Stimulated activated CD8-positive, alpha-beta memory T cell treated with anti-CD3 and anti-CD28 coated beads, Interleukin-12 subunit alpha, Interleukin-12 subunit beta, amount 100 ng/mL, for 1 hour (primary cell): ENCODE measurements at regions not wholly inside any gene's neighbourhood (a gene's known extent, or its start where the extent isn't known, plus 50 kb on each side); places are given as distances from the start of the nearest gene placed in this dataset.

Experiments used
- DNase-seq: peaks from one replicate; pipeline ENCODE4 v3.0.0-alpha.2; 2020; ENCODE audit warnings: low read depth

DNA sequence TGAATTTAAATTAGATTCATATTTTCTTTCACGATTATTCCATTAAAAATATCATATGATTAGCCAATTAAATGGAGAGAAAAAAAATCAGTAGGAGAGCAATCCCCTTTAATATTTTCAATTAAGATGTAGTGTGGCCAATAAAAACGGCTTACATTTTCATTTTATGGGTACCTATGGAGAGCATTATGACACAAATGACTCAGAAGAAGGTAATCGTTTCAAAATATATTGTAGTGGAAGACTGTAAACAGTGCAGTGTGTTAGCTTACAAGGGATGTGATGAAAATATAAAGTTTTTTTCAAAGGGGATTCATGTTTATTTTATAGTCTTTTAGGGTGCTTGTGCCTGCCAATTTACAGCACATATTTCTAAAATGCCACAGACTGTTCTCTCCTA, 1507.4 kb upstream of the CELF4 start:
- no peak for DNase-seq

DNA sequence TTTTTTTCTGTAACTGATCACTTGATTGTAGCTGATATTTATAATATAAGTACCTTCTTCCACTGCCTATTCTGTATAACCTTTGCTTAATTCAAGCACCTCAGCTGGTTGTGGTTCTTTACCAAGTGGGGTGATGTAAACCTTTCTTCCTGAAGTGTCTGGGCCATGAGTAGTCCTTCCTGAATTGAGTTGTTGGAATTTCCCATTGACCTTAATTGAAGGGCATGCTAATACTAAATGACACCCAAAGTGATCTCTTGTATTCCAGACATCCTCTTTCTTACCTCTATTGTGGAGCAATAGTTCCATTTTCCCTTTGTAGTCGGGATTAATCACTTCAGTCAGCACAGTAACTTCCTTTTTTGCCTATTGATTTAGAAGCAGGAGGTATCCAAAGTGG, 1496.8 kb upstream of the CELF4 start:
- DNase-seq: no peak

DNA sequence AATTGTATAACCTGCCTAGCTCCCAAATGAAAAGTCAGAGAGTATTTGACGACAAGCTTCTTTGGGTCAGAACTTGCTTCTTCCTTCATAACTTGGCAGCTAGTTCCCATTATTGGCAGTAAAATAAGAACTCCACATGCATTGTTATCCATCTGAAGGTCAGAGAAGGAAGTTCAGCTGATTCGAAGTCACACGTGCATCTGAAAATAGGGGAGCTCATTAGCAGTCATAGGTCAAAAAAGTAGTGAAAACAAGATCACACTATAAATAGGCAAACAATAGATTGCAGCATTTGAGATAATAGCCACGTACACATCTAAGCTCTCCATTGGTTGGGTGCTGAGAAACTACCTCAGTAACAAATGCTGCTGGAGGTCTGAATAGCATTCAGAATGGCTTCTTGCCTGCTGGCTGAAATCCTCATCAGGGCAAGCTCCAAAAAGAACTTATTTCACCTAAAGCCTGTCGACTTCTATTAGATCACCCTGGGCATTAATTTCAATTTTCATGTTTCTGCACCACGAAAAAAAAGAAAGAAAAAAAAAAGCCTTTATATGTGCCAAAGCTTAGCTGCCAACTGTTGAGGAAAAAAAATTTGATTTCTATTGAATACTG, 1492.9 kb upstream of the CELF4 start:
- no peak for DNase-seq

DNA sequence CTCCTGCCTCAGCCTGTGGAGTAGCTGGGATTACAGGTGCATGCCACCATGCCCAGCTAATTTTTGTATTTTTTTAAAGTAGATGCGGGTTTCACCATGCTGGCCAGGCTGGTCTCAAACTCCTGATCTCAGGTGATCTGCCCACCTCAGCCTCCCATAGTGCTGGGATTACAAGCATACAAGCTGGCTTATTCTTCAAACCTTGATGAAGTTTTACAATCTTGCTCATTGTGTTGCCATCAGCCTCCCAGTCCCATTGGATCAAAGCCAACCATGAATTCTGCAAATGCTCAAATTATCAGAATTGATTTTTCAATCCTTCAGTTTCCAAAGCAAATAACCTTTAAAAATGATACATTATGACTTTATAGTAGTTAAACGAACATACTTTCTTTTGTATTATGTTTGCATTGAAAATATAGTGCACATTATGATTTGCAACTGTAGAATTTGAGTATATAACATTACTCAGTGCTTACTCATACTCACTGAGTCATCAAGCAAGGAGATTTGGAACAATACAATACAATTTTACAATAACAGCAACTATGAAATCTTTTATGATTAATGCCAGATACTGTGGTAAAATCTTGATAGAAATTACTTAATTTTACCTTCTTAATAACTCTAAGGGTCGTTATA, 1491.9 kb upstream of the CELF4 start:
- DNase-seq: no peak

DNA sequence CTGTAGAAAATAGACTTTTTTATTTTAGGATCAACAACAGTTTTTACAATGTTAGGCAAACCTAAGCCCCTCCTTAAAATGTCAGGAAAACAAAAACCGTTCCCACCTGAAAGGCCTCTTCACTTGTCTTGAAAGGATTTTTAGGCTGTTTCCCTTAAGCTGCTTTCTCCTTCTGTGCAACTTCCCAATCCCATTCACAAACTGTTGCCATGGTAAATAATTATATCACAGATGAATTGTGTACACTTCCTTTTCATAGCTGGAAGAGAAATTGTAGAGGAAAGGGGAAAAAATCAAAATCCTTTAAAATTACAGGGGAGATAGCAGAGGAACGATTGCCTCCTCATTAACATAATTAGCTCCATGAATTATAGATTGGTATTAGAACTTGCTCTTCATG, 1488.0 kb upstream of the CELF4 start:
- no peak for DNase-seq

DNA sequence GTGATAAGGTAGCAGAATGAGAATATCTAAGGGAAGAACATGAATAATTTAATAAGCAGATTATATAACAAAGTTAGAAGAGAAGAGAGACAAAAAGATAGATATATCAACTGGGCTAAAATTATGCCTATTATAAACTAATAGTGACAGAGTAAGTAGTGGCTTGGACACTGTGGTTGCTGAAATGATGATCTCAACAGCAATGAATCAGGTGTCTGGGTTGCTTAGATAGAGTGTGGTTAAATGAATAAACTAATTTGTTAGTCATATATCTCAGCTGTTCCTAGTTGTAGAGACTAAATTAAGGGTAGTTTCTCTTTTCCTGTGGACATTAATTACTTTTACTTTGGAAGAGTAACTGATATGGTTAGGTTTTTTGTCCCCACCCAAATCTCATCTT, 1485.4 kb upstream of the CELF4 start:
- no peak for DNase-seq

DNA sequence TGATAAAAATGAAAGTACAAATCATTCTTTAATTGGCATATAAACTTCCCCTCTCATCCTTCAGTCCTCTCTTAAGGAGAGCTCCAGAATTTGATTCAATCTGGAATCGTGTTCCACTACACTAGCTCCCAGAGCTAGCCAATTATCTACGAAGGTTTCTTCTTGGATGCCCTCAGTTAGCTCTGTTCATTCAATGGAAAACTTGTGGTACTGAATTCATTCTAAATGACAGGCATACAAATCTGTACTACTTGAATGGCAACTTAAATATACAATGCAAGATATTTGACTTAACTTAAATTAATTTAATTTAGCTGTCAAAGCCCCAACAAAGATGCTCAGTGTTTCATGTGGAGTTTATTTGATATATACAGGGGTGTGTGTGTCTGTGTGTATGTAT, 1474.2 kb upstream of the CELF4 start:
- DNase-seq: no peak

DNA sequence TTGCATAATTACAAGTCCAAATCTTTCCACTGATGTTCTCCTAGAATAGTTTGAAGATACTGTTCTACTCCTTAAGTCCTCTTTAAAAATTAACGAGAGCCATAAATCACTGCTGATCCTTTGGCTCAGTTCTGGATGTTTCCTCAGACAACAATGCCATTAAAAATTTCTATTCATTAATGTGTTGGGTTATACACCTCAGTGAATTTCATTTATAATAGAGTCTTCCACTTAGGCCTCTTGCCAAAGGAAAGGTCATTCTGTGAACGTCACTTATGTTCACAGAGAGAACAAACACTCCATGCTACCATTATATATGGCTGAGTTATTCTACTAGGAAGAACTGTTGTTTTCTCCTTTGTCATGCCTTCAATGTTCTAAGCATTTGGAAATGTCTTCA, 1472.3 kb upstream of the CELF4 start:
- DNase-seq: no peak

DNA sequence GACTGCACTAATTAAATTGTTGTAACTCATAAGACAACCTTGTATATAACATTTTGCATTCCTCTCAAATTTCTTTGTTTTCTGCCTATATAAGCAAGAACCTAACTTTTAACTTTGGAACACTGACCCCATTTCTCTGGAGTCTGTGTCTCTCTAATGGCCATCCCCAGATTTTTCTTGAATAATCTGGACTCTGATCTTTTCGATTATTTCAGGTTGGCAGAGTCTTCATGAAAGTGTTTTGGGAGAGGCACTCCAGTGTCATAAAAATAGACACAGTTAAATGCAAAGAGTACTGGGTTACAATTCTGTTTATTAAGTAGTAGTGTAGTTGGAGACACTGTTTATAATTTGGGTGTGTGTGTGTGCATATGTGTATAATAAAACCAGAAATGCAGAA, 1467.7 kb upstream of the CELF4 start:
- no peak for DNase-seq

DNA sequence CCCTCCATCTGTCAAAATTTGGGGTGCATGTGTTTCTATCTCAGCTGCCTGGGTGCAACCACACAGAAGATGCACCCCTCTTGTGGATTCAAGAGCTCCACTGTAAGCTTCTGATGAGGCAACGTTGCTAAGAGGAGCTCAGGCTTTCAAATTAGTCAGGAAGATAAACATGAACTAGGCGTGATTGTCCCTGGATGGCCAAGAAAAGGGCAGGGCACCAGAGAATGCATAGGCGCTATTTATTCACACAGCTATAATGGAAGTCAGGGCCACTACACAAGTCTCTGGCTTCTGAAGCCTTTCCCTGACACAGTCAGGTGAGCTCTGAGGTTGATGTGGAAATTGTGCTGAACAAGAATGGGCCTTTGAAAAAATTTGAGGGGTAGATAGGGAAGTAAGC, 1466.0 kb upstream of the CELF4 start:
- DNase-seq: no peak

DNA sequence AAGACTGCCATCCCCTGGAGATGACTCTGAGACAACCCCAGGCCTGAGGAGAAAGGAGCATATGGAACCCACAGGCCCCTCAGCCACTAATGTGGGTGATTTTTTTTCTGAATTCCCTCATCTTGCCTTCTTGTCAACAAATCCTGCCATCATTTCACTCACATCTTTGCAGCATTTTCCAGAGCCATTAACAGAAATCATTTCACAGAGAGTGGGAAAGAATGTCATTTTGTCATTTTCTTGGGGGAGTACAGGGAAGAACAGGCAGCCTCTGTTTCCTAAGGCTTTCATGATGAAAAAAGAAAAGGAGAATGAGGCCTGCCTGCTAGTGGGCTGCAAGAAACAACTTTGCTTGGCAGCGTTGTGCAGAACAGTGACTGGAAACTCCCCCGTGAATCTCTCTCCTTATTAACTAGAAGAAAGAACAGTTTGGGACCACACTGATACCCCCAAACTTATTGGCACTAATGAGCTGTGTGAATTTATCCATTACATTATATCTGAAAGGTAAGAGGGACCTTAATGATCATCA, 1464.6 kb upstream of the CELF4 start:
- DNase-seq: no peak

DNA sequence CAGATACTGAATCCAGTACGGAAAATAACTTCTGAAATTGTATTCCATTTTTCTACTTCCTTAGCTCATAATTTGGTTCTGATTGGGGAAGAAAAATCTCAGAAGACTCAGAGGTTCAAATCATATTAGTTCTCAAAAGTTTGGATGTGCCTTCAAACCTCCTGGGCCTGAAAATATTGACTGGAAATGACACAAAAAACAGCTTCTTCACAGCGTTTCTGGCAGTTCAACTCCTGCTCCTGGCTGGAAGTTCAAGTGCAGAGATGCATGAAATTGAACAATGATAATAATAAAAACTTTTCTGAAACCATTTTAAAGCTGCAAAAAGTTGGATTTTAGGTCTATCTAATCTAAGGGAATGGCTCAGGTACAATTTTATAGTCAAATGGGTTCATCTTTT, 1459.9 kb upstream of the CELF4 start:
- no peak for DNase-seq

DNA sequence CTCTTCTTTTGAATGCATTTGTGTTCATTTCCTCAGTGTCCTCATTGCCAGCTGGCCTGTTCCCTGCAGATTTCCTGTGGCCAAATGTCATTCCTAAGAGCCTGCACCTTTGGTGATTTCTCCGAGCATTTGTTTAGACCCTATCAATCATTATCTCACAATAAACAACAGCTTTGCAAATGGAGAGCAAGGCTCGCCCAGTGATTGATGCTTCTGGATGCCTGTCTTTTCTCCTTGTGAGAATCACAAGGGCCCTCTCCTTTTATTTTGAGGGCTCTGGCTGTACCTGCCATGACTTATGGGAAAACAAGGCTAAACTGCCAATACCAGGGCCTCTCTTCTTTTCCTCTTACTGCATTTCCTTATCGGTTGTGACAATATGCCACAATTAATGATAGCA, 1454.4 kb upstream of the CELF4 start:
- DNase-seq: no peak

DNA sequence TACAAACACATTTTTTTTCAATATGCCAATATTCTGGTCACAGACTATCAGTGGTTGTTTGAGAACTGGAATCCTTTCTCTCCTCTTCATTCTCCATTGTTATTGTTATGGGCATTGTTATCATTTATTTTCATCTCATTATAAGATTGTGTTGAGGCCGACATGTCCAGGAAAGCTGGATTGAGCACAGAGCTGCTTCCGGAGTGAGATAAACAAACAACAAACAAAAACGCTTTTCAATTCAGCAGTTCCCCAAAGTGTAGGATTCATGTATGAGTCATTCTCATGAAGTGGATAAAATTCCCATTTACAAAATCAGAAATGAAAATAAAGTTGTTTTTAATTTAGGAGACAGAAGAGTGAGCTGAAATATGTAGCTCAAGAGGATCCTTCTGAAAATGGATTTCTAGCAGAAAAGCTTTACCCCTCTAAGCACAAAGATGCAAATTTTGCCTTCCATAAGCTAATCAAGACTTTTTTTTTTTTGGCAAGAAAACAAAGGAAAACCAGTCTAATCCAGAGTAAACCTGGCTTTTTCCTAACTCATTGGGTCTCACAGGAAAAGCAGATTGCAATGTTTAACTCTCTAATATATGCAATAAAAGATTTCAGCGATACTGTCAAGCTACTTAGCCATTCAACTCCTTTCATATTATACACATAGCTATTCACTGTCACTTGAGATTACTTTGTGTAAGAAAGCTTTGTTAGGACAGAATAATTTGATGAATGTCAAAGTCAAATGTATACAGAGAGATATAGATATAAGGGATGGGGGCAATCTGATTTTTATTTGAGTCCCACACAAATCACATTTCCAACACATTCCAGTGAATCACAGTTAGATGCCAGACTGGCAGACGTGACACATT, 1441.7 kb upstream of the CELF4 start:
- no peak for DNase-seq

DNA sequence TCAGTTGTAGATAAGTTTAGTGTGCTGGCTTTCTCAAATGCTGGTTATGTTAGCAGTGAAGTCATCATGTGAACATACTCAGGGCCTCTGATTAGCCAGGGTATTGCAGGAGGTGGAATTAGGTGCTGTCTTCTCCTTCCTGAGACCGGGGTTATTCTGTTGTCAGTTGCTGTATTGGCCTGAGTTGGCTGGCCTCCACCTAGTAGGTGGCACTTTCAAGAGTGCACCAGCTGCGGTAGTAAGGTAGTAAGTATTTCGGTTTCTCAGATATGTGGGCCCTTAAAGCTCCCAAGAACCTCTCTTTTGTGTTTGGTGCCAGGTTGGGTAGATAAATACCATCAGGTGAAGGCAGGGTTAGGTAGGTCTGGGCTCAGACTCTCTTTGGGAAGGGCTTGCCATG, 1430.5 kb upstream of the CELF4 start:
- DNase-seq: no peak

DNA sequence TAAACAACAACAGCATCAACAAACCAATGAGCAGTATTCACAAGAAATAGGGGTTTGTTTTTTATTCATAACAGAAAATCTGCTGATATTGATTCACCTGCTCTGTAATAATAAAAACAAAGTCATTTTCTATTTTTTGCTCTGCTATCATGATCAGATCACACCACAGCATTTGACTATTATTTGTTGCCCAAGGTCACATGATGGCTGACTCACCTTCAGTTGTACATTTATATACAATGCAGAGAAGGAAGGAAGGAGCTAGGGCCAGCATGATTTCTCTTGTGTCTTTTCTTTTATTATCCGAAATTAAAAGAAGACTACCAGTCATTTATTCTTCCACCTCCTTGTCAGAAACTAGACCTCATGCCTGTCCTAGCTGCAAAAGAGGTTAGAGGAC, 1427.7 kb upstream of the CELF4 start:
- no peak for DNase-seq

DNA sequence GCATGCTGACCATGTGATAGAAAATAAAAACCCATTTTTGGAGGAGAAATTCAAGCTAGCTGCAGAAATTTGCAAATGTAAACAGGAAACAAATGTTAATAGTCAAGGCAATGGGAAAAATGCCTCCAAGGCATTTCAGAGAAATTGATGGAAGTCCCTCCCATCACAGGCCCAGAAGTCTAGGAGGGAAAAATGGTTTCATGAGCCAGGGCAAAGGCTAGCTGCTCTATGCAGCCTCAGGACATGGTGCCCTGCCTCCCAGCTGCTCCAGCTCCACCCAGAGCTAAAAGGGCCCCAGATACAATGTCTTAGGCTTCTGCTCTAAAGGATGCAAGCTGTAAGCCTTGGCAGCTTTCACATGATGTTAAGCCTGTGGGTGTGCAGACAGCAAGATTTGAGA, 1419.4 kb upstream of the CELF4 start:
- DNase-seq: no peak

DNA sequence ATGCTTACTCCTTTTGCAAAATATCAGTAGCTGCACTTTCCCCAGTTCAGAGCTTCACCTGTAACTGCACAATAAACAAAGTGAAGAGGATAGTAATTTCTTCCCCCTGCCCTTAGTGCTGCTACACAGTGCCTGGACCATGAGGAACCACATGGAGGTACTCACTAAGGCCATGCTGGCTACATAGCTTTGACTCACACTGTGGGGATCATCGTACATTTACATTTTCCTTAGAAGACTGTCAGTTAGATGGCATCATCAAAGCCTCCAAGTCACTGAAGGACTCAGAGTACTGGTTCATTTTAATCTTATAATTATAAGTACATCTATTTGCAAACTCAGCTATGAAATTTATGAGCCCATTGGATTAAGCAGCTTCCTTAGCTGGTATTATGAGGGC, 1416.5 kb upstream of the CELF4 start:
- no peak for DNase-seq

DNA sequence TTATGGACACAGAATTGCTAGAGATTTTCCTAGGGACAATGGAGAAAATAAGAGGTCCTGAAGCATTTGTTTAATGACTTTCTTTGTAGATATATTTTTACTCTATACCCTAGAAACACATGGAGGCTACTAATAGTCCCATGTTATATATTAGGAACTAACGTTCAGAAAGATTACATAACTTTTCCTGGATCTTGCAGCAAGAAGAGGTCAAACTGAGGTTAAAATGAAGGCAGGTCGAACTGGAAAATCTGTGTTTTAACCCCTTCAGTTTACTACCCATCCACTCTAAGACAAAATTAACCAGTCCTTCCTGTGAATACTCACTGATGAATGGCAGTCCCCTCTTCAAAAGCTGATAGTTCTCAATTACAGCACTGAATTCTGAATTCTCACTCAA, 1415.8 kb upstream of the CELF4 start:
- DNase-seq: no peak

DNA sequence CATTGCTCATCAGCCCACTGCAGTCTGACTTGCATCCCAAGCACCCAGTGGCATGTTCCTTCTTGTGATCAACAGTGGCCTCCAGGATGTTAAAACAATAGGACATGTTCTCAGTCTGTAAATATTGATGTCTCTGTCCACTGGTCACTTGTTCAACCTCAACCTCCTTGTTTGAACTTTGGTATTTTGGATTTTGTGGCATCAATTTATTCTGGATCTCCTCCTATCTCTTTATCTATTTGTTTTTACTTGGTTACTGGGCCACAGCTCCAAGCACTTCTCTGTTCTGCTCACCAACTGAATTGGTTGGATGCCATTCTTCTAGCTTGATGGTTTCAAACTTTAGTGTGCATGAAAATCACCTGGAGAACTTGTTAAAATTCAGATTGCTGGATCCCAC, 1414.8 kb upstream of the CELF4 start:
- DNase-seq: no peak

DNA sequence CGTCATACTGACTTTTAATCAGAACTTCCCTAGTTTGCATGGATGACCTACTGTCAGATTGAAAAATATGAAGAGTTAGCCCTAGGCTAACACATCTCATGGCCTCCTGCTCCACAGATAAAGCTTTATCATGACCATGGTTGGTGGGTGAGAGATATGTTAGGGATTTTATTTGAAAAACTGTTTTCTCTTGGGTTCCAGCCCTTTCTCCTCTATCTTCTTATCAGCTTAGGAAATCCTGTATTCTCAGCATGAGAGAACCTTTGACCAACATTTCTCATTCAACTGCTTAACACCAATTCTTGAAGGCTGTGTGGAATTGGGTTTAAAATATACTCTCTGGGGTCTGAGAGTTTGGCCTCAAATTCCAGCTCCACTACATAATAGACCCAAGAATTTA, 1407.0 kb upstream of the CELF4 start:
- no peak for DNase-seq

DNA sequence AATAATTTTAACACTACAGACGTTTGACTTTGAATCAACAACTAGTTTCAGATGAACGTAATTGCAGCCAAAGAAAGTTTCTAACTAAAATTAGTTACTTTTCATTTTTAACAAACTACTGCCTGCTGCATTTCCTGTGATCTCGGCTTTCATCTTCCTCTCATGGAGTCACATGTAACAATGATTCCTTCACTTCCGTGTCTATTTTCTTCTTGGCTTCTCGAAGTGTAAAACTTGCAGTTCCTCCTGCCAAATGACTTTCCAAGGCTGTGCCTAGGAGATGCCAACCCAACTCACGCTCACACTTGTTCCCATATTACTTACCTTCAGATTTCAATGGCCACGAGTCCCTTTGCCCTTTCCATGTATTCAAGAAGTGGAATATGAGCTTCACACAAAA, 1406.3 kb upstream of the CELF4 start:
- DNase-seq: no peak

DNA sequence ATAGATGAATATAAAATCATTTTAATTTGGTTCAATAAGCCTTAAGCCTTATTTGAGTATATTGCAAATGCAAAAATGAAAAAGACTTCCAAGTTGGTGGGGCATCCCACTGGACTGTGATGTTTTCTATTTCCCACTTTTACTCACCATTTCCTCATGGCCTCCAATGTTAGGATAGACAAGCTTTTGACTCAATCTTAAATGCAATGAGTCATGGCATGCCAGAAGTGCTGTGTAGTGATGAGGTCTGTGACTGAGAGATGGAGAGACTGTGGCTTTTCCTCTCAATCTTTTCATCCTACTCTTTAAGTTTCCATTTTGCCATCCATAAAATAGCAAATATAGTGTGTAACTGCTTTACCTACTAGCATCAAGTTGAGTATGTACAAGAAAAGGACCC, 1401.2 kb upstream of the CELF4 start:
- no peak for DNase-seq
